Psoas muscle (tissue), 7 donors: ENCODE measurements at regions not wholly inside any gene's neighbourhood (a gene's known extent, or its start where the extent isn't known, plus 50 kb on each side); places are given as distances from the start of the nearest gene placed in this dataset.
"Not testable (repeated sequence)": the region's sequence is repeated elsewhere in the genome, so short reads cannot be mapped to it uniquely, and the experiment has no call there.

Experiments
- ATAC-seq, 4 donors: fragments of 200-7000 bp; cut with Tn5 transposase; one replicate each; pipeline ENCODE4 v1.9.1; 2020; ENCODE audit warnings: moderate library complexity in 3 of 4, mild to moderate bottlenecking in 2 of 4
- DNase-seq, 2 donors: peaks; one replicate each; pipeline ENCODE4 v3.0.0-alpha.2; 2020
- H3K27ac ChIP-seq: fragments of 200-600 bp; one replicate; pipeline ENCODE4 v1.8.0; 2022
- H3K27me3 ChIP-seq, 3 donors: fragments of 200-600 bp in 1 of 3; one replicate each; pipeline versions ENCODE4 v1.6.1 to v1.8.0; 2013 to 2022; ENCODE audit warnings: low read length in 2 of 3, mild to moderate bottlenecking in 2 of 3, moderate library complexity in 1 of 3; ENCODE audit not compliant: insufficient read depth in 3 of 3
- H3K36me3 ChIP-seq, 2 donors: fragments of 200-600 bp in 1 of 2; one replicate each; pipeline versions ENCODE4 v1.6.1 to v1.8.0; 2013 to 2022; ENCODE audit warnings: low read depth in 1 of 2, mild to moderate bottlenecking in 1 of 2, moderate library complexity in 1 of 2; ENCODE audit not compliant: insufficient read depth in 1 of 2
- H3K4me1 ChIP-seq: fragments of 200-600 bp; one replicate; pipeline ENCODE4 v1.8.0; 2022
- H3K4me3 ChIP-seq: fragments of 200-600 bp; one replicate; pipeline ENCODE4 v1.8.0; 2022; ENCODE audit warnings: mild to moderate bottlenecking
- H3K9me3 ChIP-seq: fragments of 200-600 bp; one replicate; pipeline ENCODE4 v1.8.0; 2022
- CTCF ChIP-seq: fragments of 200-600 bp; IDR thresholded peaks from one replicate; pipeline ENCODE4 v1.8.0; 2022; ENCODE audit warnings: antibody characterized with exemption
- WGBS, 3 donors: extraction: QIAGEN DNeasy Blood & Tissue Kit; methylation state at CpG; one replicate each; pipeline versions ENCODE4 v1.1.6 to v1.1.7; 2013; 5-methylcytosine and 5-hydroxymethylcytosine counted together
- intact Hi-C, 2 donors: fragments of 100-400 bp; cut with DNase I; formaldehyde crosslinking; loops; one replicate each; pipeline versions ENCODE4 v1.11.0 to v1.14.2; 2022
- donor health status: healthy with polysubstance abuse.
- donor health status: DM: no; HTN: no; CAD: no; lungs with moderate emphysema.
- donor health status: Bipolar disorder and iron deficiency.
- donor health status: healthy.
- donor health status: DM: yes; HTN: yes; CAD: no.
- donor health status: DM: no; HTN: no; CAD: no.
- donor health status: DM: yes; HTN: yes; CAD: no.

DNA sequence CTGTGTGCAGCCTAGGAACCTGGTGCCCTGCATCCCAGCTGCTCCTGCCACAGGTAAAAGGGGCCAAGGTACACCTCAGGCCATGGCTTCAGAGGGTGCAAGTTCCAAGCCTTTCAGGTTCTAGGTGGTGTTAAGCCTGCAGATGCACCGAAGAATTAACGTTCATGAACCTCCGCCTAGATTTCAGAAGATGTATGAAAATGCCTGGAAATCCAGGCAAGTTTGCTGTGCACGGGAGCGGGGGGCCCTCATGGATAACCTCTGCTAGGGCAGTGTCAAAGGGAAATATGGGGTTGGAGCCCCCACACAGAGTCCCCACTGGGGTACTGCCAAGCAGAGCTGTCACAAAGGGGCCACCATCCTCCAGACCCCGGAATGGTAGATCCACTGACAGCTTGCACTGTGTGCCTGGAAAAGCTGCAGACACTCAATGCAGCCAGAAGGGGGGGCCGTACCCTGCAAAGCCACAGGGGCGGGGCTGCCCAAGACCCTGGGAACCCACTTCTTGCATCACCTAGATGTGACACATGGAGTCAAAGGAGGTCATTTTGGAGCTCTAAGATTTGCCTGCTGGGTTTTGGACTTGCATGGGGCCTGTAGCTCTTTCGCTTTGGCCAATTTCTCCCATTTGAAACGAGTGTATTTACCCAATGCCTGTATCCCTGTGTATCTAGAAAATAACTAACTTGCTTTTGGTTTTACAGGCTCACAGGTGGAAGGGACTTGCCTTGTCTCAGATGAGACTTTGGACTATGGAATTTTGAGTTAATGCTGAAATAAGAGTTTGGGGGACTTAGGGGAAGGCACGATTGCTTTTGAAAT, 145.2 kb upstream of the C1QTNF3 start:
- 91 to 94% (median 91%) methylated on average over 9 to 10 of the region's 11 CpGs for WGBS, 3 donors
- intact Hi-C loops, H3K9me3 ChIP-seq, H3K27me3 ChIP-seq, H3K27ac ChIP-seq, ATAC-seq, H3K4me3 ChIP-seq, H3K4me1 ChIP-seq: not testable (repeated sequence)
- TF ChIP-seq CTCF: peak; percentile 47
- H3K36me3 ChIP-seq: peaks cover 0 to 13% of the 10 kb centered on the region in 2 donors
- DNase-seq: peak; percentile 52 to 81

- WGBS, 3 donors: 79 to 95% (median 84%) methylated on average over 18 to 19 of the region's 21 CpGs
Observed at GRCh38 chr5:34189246-34189645, 146.2 kb upstream of the C1QTNF3 start.

DNA sequence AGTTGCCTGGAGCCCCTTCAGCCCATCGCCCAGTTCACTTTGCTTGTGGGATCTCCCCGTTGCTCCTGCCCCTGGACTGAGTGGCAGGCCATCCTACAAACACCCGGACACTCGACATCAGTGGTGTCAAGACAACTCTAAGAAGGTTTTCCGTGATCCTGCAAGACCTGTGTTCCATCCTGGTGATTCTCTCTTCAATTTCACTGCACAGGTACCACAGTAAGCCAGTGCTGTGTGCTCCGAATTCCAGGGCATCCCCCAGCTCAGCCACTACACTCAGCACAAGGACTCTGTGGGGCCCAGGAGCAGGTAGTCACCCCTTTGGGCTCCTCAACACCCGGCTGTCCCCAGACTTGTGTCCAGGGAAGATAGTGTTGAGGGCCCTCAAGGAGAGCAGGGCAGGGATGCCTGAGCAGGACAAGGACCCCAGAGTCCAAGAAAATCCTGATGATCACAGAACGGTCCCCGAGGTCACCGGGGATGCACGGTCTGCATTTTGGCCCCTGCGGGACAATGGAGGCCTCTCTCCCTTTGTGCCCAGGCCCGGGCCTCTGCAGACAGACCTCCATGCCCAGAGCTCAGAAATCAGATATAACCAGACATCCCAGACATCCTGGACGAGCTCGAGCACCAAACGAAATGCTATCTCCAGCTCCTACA, 146.9 kb upstream of the C1QTNF3 start:
- intact Hi-C loops: not testable (repeated sequence)

More at GRCh38 chr5:34189246-34189645, 146.2 kb upstream of the C1QTNF3 start:
- H3K4me1 ChIP-seq, H3K9me3 ChIP-seq, H3K27ac ChIP-seq, ATAC-seq, intact Hi-C loops, H3K27me3 ChIP-seq, H3K4me3 ChIP-seq: not testable (repeated sequence)
- peaks cover 0 to 13% of the 10 kb centered on the region in 2 donors for H3K36me3 ChIP-seq
- DNase-seq: peak in 1 of 2 donors; percentile 75

GRCh38 chr5:34190466-34190865, 147.5 kb upstream of the C1QTNF3 start:
- H3K9me3 ChIP-seq, ATAC-seq, H3K4me3 ChIP-seq, intact Hi-C loops, H3K27me3 ChIP-seq, H3K4me1 ChIP-seq, H3K27ac ChIP-seq: not testable (repeated sequence)
- peaks cover 0 to 11% of the 10 kb centered on the region in 2 donors for H3K36me3 ChIP-seq
- peak in 1 of 2 donors; percentile 75 for DNase-seq
- 94 to 96% (median 95%) methylated on average over 14 of the region's 16 CpGs for WGBS, 3 donors

More for the DNA sequence above, 146.9 kb upstream of the C1QTNF3 start:
- H3K4me1 ChIP-seq, H3K27me3 ChIP-seq, H3K27ac ChIP-seq, H3K4me3 ChIP-seq, ATAC-seq, H3K9me3 ChIP-seq: not testable (repeated sequence)
- WGBS, 3 donors: 96 to 98% (median 97%) methylated on average over 16 of the region's 16 CpGs
- peaks cover 0 to 13% of the 10 kb centered on the region in 2 donors for H3K36me3 ChIP-seq
- peak in 1 of 2 donors; percentile 70 for DNase-seq

- intact Hi-C loops, ATAC-seq, H3K4me3 ChIP-seq, H3K27ac ChIP-seq, H3K27me3 ChIP-seq, H3K4me1 ChIP-seq, H3K9me3 ChIP-seq: not testable (repeated sequence)
- peaks cover 0 to 13% of the 10 kb centered on the region in 2 donors for H3K36me3 ChIP-seq
- DNase-seq: peak; percentile 32 to 75
- 76 to 84% (median 83%) methylated on average over 17 of the region's 17 CpGs for WGBS, 3 donors
Observed at GRCh38 chr5:34191279-34191744, 148.3 kb upstream of the C1QTNF3 start.

GRCh38 chr5:34192064-34192922, 149.3 kb upstream of the C1QTNF3 start:
- WGBS, 3 donors: 67 to 76% (median 70%) methylated on average over 26 of the region's 26 CpGs

GRCh38 chr5:34192923-34193262, 149.9 kb upstream of the C1QTNF3 start:
- 74 to 79% (median 75%) methylated on average over 10 of the region's 13 CpGs for WGBS, 3 donors
- peaks cover 0 to 17% of the 10 kb centered on the region in 2 donors for H3K36me3 ChIP-seq
- H3K9me3 ChIP-seq, H3K27me3 ChIP-seq, ATAC-seq, H3K27ac ChIP-seq, H3K4me3 ChIP-seq, H3K4me1 ChIP-seq, intact Hi-C loops: not testable (repeated sequence)
- peak in 1 of 2 donors; percentile 59 for DNase-seq

More at GRCh38 chr5:34192064-34192922, 149.3 kb upstream of the C1QTNF3 start:
- H3K4me3 ChIP-seq, ATAC-seq, H3K9me3 ChIP-seq, H3K27me3 ChIP-seq, H3K27ac ChIP-seq, H3K4me1 ChIP-seq, intact Hi-C loops: not testable (repeated sequence)
- peaks cover 0 to 17% of the 10 kb centered on the region in 2 donors for H3K36me3 ChIP-seq
- DNase-seq: peak; percentile 31 to 77

GRCh38 chr5:34193297-34193696, 150.3 kb upstream of the C1QTNF3 start:
- WGBS, 3 donors: 93 to 95% (median 93%) methylated on average over 7 of the region's 7 CpGs
- H3K9me3 ChIP-seq, intact Hi-C loops, H3K4me1 ChIP-seq, H3K27ac ChIP-seq, H3K27me3 ChIP-seq, ATAC-seq, H3K4me3 ChIP-seq: not testable (repeated sequence)
- peaks cover 0 to 17% of the 10 kb centered on the region in 2 donors for H3K36me3 ChIP-seq
- peak in 1 of 2 donors; percentile 59 for DNase-seq

- WGBS, 3 donors: 48 to 53% (median 50%) methylated on average over 2 of the region's 3 CpGs
- peaks cover 0 to 17% of the 10 kb centered on the region in 2 donors for H3K36me3 ChIP-seq
- H3K27me3 ChIP-seq, H3K9me3 ChIP-seq, intact Hi-C loops, DNase-seq, H3K4me1 ChIP-seq, ATAC-seq, H3K27ac ChIP-seq, H3K4me3 ChIP-seq: not testable (repeated sequence)
Observed at GRCh38 chr5:34193804-34194203, 150.8 kb upstream of the C1QTNF3 start.
